DOHH2 (cell line): ENCODE measurements at regions not wholly inside any gene's neighbourhood (a gene's known extent, or its start where the extent isn't known, plus 50 kb on each side); places are given as distances from the start of the nearest gene placed in this dataset.
A peak's percentile ranks its signal among the peaks of the same experiment; 100 is the strongest.

Experiments
- H3F3A ChIP-seq: fragments of 200-600 bp; sonication (generic), shearing (Covaris generic); 2 replicates; pipeline ENCODE4 v1.6.0; 2016; ENCODE audit warnings: antibody characterized with exemption, mild to moderate bottlenecking; ENCODE audit not compliant: control insufficient read depth, insufficient read depth
- H3K27ac ChIP-seq: fragments of 200-600 bp; sonication (generic); 2 replicates; pipeline ENCODE4 v1.5.1; 2014; ENCODE audit warnings: low read depth, mild to moderate bottlenecking, low read length, moderate library complexity
- H3K27me3 ChIP-seq: fragments of 200-600 bp; sonication (generic); 2 replicates; pipeline ENCODE4 v1.6.1; 2014; ENCODE audit warnings: mild to moderate bottlenecking, low read length, mixed read lengths; ENCODE audit not compliant: control insufficient read depth
- H3K36me3 ChIP-seq: fragments of 200-600 bp; sonication (generic); 2 replicates; pipeline ENCODE4 v1.6.1; 2014; ENCODE audit warnings: mild to moderate bottlenecking, low read length, moderate library complexity, mixed read lengths; ENCODE audit not compliant: control insufficient read depth
- H3K4me1 ChIP-seq: fragments of 200-600 bp; sonication (generic); 2 replicates; pipeline ENCODE4 v1.6.1; 2014; ENCODE audit warnings: mild to moderate bottlenecking, low read length, mixed read lengths; ENCODE audit not compliant: control insufficient read depth
- H3K4me2 ChIP-seq: fragments of 200-600 bp; sonication (generic); 2 replicates; pipeline ENCODE4 v1.6.0; 2014; ENCODE audit warnings: mild to moderate bottlenecking, low read length, moderate library complexity
- H3K4me3 ChIP-seq: fragments of 200-600 bp; sonication (generic); 2 replicates; pipeline ENCODE4 v1.5.1; 2014; ENCODE audit warnings: mild to moderate bottlenecking, low read length, mixed read lengths
- H3K79me2 ChIP-seq: fragments of 200-600 bp; sonication (generic); 2 replicates; pipeline ENCODE4 v1.6.1; 2014; ENCODE audit warnings: mild to moderate bottlenecking, low read length, mixed read lengths; ENCODE audit not compliant: control insufficient read depth
- H3K9me2 ChIP-seq: fragments of 200-600 bp; sonication (generic); replicated peaks from 2 replicates; pipeline ENCODE4 v1.6.1; 2014; ENCODE audit warnings: mild to moderate bottlenecking, low read length, mixed read lengths; ENCODE audit not compliant: control insufficient read depth
- H3K9me3 ChIP-seq: fragments of 200-600 bp; sonication (generic); 2 replicates; pipeline ENCODE4 v1.6.1; 2014; ENCODE audit warnings: antibody characterized with exemption, low read length, mixed read lengths; ENCODE audit not compliant: control insufficient read depth, insufficient read depth
- H4K20me1 ChIP-seq: fragments of 200-600 bp; sonication (generic); 2 replicates; pipeline ENCODE4 v1.6.0; 2014; ENCODE audit warnings: low read depth, mild to moderate bottlenecking, antibody characterized with exemption, low read length, moderate library complexity; ENCODE audit not compliant: control insufficient read depth, insufficient read depth
- EZH2phosphoT487 ChIP-seq: fragments of 200-600 bp; sonication (generic); IDR thresholded peaks from 2 replicates; pipeline ENCODE4 v1.6.1; 2017; ENCODE audit warnings: borderline replicate concordance, mild to moderate bottlenecking, antibody characterized with exemption, low read length, moderate library complexity, mixed read lengths
- TF ChIP-seq, protein P1 (sequence below): fragments of 200-600 bp; sonication (generic); IDR thresholded peaks from one replicate; pipeline ENCODE4 v1.5.1; 2014; ENCODE audit warnings: antibody characterized with exemption, mild to moderate bottlenecking, low read depth, low read length; ENCODE audit not compliant: poor library complexity, severe bottlenecking

DNA sequence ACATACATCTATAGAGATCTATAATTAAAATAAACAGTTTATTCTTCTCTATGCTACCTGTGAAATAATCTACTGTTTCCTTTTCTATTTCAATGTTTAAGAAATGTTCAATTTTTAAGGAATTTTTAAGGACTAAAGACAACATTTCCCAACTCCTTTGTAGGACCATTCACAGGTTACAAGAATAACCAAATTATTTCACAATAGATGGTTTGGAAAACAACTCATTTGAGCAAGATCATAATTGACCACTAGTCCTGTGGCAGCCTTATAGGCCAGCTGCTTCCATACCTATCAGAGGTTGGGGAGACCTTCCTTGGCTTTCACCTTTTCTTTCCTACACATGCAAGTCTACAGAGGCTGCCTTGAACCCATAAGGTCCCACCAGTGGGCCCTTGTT, 193.7 kb downstream of the TTC39B start:
- TF ChIP-seq, protein P1, sequence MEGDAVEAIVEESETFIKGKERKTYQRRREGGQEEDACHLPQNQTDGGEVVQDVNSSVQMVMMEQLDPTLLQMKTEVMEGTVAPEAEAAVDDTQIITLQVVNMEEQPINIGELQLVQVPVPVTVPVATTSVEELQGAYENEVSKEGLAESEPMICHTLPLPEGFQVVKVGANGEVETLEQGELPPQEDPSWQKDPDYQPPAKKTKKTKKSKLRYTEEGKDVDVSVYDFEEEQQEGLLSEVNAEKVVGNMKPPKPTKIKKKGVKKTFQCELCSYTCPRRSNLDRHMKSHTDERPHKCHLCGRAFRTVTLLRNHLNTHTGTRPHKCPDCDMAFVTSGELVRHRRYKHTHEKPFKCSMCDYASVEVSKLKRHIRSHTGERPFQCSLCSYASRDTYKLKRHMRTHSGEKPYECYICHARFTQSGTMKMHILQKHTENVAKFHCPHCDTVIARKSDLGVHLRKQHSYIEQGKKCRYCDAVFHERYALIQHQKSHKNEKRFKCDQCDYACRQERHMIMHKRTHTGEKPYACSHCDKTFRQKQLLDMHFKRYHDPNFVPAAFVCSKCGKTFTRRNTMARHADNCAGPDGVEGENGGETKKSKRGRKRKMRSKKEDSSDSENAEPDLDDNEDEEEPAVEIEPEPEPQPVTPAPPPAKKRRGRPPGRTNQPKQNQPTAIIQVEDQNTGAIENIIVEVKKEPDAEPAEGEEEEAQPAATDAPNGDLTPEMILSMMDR, result no peak
- TF ChIP-seq EZH2phosphoT487, result no peak
- Histone ChIP-seq H4K20me1 (no peaks in the 10 kb centered on the region), H3F3A (no peaks in the 10 kb centered on the region), H3K36me3 (no peaks in the 10 kb centered on the region), H3K4me1 (no peaks in the 10 kb centered on the region), H3K9me2 (no peaks in the 10 kb centered on the region), H3K9me3 (no peaks in the 10 kb centered on the region), H3K79me2 (no peaks in the 10 kb centered on the region), H3K4me2 (no peak overlapping the region), H3K4me3 (no peak overlapping the region), H3K27me3 (no peaks in the 10 kb centered on the region), H3K27ac (no peak overlapping the region)

DNA sequence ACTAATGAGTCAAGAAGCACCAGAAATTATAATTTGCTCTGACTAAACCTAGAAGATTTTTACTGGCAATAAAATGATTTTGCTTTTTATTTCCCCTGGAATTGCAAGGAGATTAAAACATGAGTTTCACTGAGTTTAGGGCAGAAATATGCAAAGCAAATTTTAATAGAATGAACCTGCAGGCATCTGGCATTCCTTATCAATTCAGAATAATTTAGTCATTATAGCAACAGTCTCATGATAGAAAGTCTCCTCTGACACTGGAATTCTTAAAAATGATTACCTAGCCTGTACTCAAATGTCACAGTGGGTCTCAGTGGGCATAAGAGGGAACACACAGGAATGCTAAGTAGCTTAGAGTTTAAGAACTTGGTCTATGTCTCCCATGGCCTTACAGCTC, 195.9 kb downstream of the TTC39B start:
- Histone ChIP-seq H3K27me3 (no peaks in the 10 kb centered on the region), H3K4me3 (no peak overlapping the region), H3K79me2 (no peaks in the 10 kb centered on the region), H3K9me3 (no peaks in the 10 kb centered on the region), H3K36me3 (no peaks in the 10 kb centered on the region), H3K4me2 (no peak overlapping the region), H3K9me2 (no peaks in the 10 kb centered on the region), H3K27ac (no peak overlapping the region), H4K20me1 (no peaks in the 10 kb centered on the region), H3K4me1 (no peaks in the 10 kb centered on the region), H3F3A (no peaks in the 10 kb centered on the region)
- TF ChIP-seq, protein P1, result no peak
- TF ChIP-seq EZH2phosphoT487, result no peak

DNA sequence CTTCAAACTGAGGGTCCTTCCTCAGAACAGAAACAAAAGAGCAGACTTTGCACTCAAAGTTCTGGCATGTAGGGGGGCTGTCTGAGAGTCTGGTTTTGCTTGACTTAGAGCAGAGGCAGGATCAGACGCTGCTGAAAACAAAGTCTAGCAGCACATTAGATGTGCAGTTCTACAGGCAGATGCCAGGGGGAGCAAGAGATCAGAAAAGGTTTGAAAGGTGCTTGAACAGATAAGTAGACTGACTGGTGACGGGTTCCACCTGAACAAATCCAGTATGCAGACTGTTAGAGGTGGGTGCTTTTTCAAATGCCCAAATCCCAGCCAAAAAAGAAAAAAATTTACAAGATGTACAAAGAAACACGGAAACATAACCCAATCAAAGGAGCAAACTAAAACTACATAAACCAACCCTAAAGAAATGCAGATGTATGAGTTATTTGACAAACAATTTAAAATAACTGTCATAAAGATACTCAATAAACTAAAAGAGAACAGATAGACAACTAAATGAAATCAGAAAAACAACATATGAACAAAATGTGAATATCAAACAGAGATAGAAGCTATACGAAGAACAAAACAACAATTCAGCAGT, 194.7 kb upstream of the FREM1 start:
- H3K9me3 ChIP-seq, result no peaks in the 10 kb centered on the region
- H3K4me3 ChIP-seq, result no peak overlapping the region
- H3K36me3 ChIP-seq, result no peaks in the 10 kb centered on the region
- no peak overlapping the region for H3K27ac ChIP-seq
- TF ChIP-seq, protein P1, result peak; percentile 75
- no peak for TF ChIP-seq EZH2phosphoT487
- H3F3A ChIP-seq, result no peaks in the 10 kb centered on the region
- no peaks in the 10 kb centered on the region for H4K20me1 ChIP-seq
- H3K79me2 ChIP-seq, result no peaks in the 10 kb centered on the region
- H3K9me2 ChIP-seq, result no peaks in the 10 kb centered on the region
- no peak overlapping the region for H3K4me2 ChIP-seq
- H3K4me1 ChIP-seq, result no peaks in the 10 kb centered on the region
- H3K27me3 ChIP-seq, result no peaks in the 10 kb centered on the region

DNA sequence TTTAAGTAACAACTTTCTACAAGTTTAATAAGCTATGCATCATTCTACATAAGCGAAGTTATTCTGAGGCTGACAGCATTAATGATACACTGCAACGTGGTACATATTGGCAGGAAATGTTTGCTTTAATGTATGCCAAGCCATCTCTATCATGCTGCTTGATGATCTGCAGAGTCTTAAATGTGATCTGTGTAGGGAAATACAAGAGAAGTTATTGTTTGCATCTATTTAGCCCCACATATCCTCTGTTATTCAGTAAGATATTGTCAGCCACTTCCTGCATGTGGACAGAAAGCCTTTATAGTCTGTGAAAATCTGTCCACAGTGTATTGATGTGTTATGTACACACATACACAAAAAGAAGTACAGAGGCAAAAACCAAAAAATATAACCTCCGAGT, 193.1 kb upstream of the FREM1 start:
- Histone ChIP-seq H3F3A (no peaks in the 10 kb centered on the region), H3K4me3 (no peak overlapping the region), H3K27me3 (no peaks in the 10 kb centered on the region), H3K79me2 (no peaks in the 10 kb centered on the region), H3K4me1 (no peaks in the 10 kb centered on the region), H3K9me3 (no peaks in the 10 kb centered on the region), H3K27ac (no peak overlapping the region), H4K20me1 (no peaks in the 10 kb centered on the region), H3K36me3 (no peaks in the 10 kb centered on the region), H3K9me2 (no peaks in the 10 kb centered on the region), H3K4me2 (no peak overlapping the region)
- TF ChIP-seq EZH2phosphoT487, result no peak
- TF ChIP-seq, protein P1, result no peak
